ENCODE measurements at regions not wholly inside any gene's neighbourhood (a gene's known extent, or its start where the extent isn't known, plus 50 kb on each side); places are given as distances from the start of the nearest gene placed in this dataset.

- ChIA-PET CTCF (interaction anchor here (0.6 to 0.7 kb wide), 2 partner anchors 277 to 321 kb away, joined by 3 to 4 read pairs; no protein-coding TSS in a partner anchor), POLR2A (no interaction called here)
- no peaks in the 10 kb centered on the region for H3K9me3 ChIP-seq (ENCODE audit: control insufficient read depth, insufficient read depth, low read depth, low read length)
- no peaks in the 10 kb centered on the region for H3K36me3 ChIP-seq (ENCODE audit: control insufficient read depth in 2 of 2, insufficient read depth in 1 of 2, low read length in 2 of 2)
- H3K4me3 ChIP-seq (ENCODE audit: low read depth, low read length): no peak overlapping the region
- H3K4me1 ChIP-seq (ENCODE audit: control insufficient read depth, insufficient read depth, low read length): no peaks in the 10 kb centered on the region
- no peak for TF ChIP-seq ZBTB44 (tag by site-specific recombination; IDR thresholded peaks at IDR 0.05)
- TF ChIP-seq ZNF394 (tag by site-specific recombination; IDR thresholded peaks at IDR 0.05; ENCODE audit: borderline replicate concordance): no peak
- no peak for TF ChIP-seq ZNF544 (tag by site-specific recombination; IDR thresholded peaks at IDR 0.05)
- no peak for TF ChIP-seq ZNF423 (tag by site-specific recombination; IDR thresholded peaks at IDR 0.05)
- TF ChIP-seq ZNF169 (tag by site-specific recombination; IDR thresholded peaks at IDR 0.05): no peak
- no peak for TF ChIP-seq ATF2 (tag by site-specific recombination; IDR thresholded peaks at IDR 0.05; ENCODE audit: low read depth)
- no peak for TF ChIP-seq ZNF629 (tag by site-specific recombination; IDR thresholded peaks at IDR 0.05)
- no peak for TF ChIP-seq BCL11A (tag by site-specific recombination; IDR thresholded peaks at IDR 0.05; ENCODE audit: low read depth)
- no peak overlapping the region for H3K27ac ChIP-seq (ENCODE audit: extremely low read depth, low read depth, low read length)
Measured at GRCh38 chr9:103068753-103069152, 73.6 kb downstream of the CYLC2 start.

- POLR2A ChIA-PET: no interaction called here
- TF ChIP-seq HOXA7 (CRISPR knock-in tag; IDR thresholded peaks at IDR 0.05; ENCODE audit: borderline replicate concordance) (no peak), ZBTB17 (tag by site-specific recombination; IDR thresholded peaks at IDR 0.05) (no peak), ZBTB20 (tag by site-specific recombination; IDR thresholded peaks at IDR 0.05) (no peak), ZNF510 (tag by site-specific recombination; IDR thresholded peaks at IDR 0.05; ENCODE audit: insufficient replicate concordance) (no peak), ZNF239 (tag by site-specific recombination; IDR thresholded peaks at IDR 0.05) (no peak), ZBTB7A (tag by site-specific recombination; IDR thresholded peaks at IDR 0.05; ENCODE audit: low read depth) (no peak)
- TF ChIP-seq, protein P1, sequence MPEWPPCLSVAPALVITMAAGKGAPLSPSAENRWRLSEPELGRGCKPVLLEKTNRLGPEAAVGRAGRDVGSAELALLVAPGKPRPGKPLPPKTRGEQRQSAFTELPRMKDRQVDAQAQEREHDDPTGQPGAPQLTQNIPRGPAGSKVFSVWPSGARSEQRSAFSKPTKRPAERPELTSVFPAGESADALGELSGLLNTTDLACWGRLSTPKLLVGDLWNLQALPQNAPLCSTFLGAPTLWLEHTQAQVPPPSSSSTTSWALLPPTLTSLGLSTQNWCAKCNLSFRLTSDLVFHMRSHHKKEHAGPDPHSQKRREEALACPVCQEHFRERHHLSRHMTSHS (tag by site-specific recombination; IDR thresholded peaks at IDR 0.05): no peak
- TF ChIP-seq, protein P2, sequence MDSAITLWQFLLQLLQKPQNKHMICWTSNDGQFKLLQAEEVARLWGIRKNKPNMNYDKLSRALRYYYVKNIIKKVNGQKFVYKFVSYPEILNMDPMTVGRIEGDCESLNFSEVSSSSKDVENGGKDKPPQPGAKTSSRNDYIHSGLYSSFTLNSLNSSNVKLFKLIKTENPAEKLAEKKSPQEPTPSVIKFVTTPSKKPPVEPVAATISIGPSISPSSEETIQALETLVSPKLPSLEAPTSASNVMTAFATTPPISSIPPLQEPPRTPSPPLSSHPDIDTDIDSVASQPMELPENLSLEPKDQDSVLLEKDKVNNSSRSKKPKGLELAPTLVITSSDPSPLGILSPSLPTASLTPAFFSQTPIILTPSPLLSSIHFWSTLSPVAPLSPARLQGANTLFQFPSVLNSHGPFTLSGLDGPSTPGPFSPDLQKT (IDR thresholded peaks at IDR 0.05; ENCODE audit: borderline replicate concordance, low read depth, low read length): no peak
- Histone ChIP-seq H3K9me3 (ENCODE audit: control insufficient read depth, insufficient read depth, low read depth, low read length) (no peaks in the 10 kb centered on the region), H3K4me1 (ENCODE audit: control insufficient read depth, insufficient read depth, low read length) (no peaks in the 10 kb centered on the region), H3K36me3 (ENCODE audit: control insufficient read depth in 2 of 2, insufficient read depth in 1 of 2, low read length in 2 of 2) (no peaks in the 10 kb centered on the region), H3K27ac (ENCODE audit: extremely low read depth, low read depth, low read length) (no peak overlapping the region), H3K4me3 (ENCODE audit: low read depth, low read length) (no peak overlapping the region)
- CTCF ChIA-PET: no interaction called here
Measured at GRCh38 chr9:103078581-103078980, 83.4 kb downstream of the CYLC2 start.

- H3K36me3 ChIP-seq (ENCODE audit: control insufficient read depth in 2 of 2, insufficient read depth in 1 of 2, low read length in 2 of 2): no peaks in the 10 kb centered on the region
- no peaks in the 10 kb centered on the region for H3K9me3 ChIP-seq (ENCODE audit: control insufficient read depth, insufficient read depth, low read depth, low read length)
- CTCF ChIA-PET: interaction anchor here (0.6 kb wide), 1 partner anchor 13 kb away, joined by 5 read pairs; no protein-coding TSS in a partner anchor
- TF ChIP-seq ZNF23 (tag by site-specific recombination; IDR thresholded peaks at IDR 0.05; ENCODE audit: borderline replicate concordance): no peak
- TF ChIP-seq KLF1 (tag by site-specific recombination; IDR thresholded peaks at IDR 0.05): no peak
- no peak for TF ChIP-seq ZNF274 (IDR thresholded peaks at IDR 0.05; ENCODE audit: low read length)
- TF ChIP-seq ZNF274 (tag by site-specific recombination; IDR thresholded peaks at IDR 0.05; ENCODE audit: borderline replicate concordance): no peak
- TF ChIP-seq HOXA7 (CRISPR knock-in tag; IDR thresholded peaks at IDR 0.05; ENCODE audit: borderline replicate concordance): no peak
- TF ChIP-seq, protein P3, sequence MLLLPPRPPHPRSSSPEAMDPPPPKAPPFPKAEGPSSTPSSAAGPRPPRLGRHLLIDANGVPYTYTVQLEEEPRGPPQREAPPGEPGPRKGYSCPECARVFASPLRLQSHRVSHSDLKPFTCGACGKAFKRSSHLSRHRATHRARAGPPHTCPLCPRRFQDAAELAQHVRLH (tag by site-specific recombination; IDR thresholded peaks at IDR 0.05): no peak
- TF ChIP-seq ZNF660 (tag by site-specific recombination; IDR thresholded peaks at IDR 0.05): no peak
- no peak for TF ChIP-seq ZNF16 (tag by site-specific recombination; IDR thresholded peaks at IDR 0.05; ENCODE audit: low read depth)
- TF ChIP-seq, protein P4, sequence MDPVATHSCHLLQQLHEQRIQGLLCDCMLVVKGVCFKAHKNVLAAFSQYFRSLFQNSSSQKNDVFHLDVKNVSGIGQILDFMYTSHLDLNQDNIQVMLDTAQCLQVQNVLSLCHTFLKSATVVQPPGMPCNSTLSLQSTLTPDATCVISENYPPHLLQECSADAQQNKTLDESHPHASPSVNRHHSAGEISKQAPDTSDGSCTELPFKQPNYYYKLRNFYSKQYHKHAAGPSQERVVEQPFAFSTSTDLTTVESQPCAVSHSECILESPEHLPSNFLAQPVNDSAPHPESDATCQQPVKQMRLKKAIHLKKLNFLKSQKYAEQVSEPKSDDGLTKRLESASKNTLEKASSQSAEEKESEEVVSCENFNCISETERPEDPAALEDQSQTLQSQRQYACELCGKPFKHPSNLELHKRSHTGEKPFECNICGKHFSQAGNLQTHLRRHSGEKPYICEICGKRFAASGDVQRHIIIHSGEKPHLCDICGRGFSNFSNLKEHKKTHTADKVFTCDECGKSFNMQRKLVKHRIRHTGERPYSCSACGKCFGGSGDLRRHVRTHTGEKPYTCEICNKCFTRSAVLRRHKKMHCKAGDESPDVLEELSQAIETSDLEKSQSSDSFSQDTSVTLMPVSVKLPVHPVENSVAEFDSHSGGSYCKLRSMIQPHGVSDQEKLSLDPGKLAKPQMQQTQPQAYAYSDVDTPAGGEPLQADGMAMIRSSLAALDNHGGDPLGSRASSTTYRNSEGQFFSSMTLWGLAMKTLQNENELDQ (tag by site-specific recombination; IDR thresholded peaks at IDR 0.05; ENCODE audit: low read depth): no peak
- TF ChIP-seq ZIC2 (tag by site-specific recombination; IDR thresholded peaks at IDR 0.05): no peak
- TF ChIP-seq ZNF521 (tag by site-specific recombination; IDR thresholded peaks at IDR 0.05): no peak
Measured at GRCh38 chr9:103082494-103082893, 87.4 kb downstream of the CYLC2 start.

More at GRCh38 chr9:103082494-103082893, 87.4 kb downstream of the CYLC2 start:
- POLR2A ChIA-PET: no interaction called here
- H3K27ac ChIP-seq (ENCODE audit: extremely low read depth, low read depth, low read length): no peak overlapping the region
- H3K4me3 ChIP-seq (ENCODE audit: low read depth, low read length): no peak overlapping the region
- no peaks in the 10 kb centered on the region for H3K4me1 ChIP-seq (ENCODE audit: control insufficient read depth, insufficient read depth, low read length)
